SK-N-SH treated with all-trans-retinoic acid at 6 μM for 48 hours (cell line): ENCODE measurements at regions not wholly inside any gene's neighbourhood (a gene's known extent, or its start where the extent isn't known, plus 50 kb on each side); places are given as distances from the start of the nearest gene placed in this dataset.

Source experiments
- PATZ1 ChIP-seq: fragments of 250-450 bp; sonication (Bioruptor Pico); IDR thresholded peaks from 2 replicates; pipeline ENCODE4 v1.8.0; 2020; ENCODE audit warnings: mild to moderate bottlenecking, moderate library complexity, borderline replicate concordance
- RARB ChIP-seq: fragments of 250-450 bp; sonication (Bioruptor Pico); IDR thresholded peaks from 2 replicates; pipeline ENCODE4 v1.8.0; 2021; ENCODE audit warnings: mild to moderate bottlenecking, moderate library complexity
- SNAI2 ChIP-seq: fragments of 250-450 bp; sonication (Bioruptor Pico); IDR thresholded peaks from 2 replicates; pipeline ENCODE4 v1.5.0; 2020; ENCODE audit warnings: mild to moderate bottlenecking, moderate library complexity
- TSHZ2 ChIP-seq: fragments of 250-450 bp; sonication (Bioruptor Pico); IDR thresholded peaks from 2 replicates; pipeline ENCODE4 v1.5.0; 2020; ENCODE audit warnings: mild to moderate bottlenecking, moderate library complexity

GRCh38 chr2:121087117-121087516 is 197.9 kb downstream of the TFCP2L1 start:
- TF ChIP-seq PATZ1 (CRISPR knock-in tag) (no peak), SNAI2 (CRISPR knock-in tag) (no peak), RARB (CRISPR knock-in tag) (no peak), TSHZ2 (CRISPR knock-in tag) (no peak)
